CD14-positive monocyte (primary cell): ENCODE measurements at regions not wholly inside any gene's neighbourhood (a gene's known extent, or its start where the extent isn't known, plus 50 kb on each side); places are given as distances from the start of the nearest gene placed in this dataset.

Source experiments
- DNase-seq, 3 donors: peaks; one replicate each; pipeline ENCODE4 v3.0.0-alpha.2; 2011 to 2022
- H2AFZ ChIP-seq: 2 replicates; pipeline ENCODE4 v1.6.0; 2012; ENCODE audit warnings: mild to moderate bottlenecking, low read depth, low read length, inconsistent platforms; ENCODE audit not compliant: insufficient read depth, poor library complexity, severe bottlenecking
- H3K27ac ChIP-seq, 2 donors: 1 replicate in 1 of 2; 2 replicates in 1 of 2; pipeline ENCODE4 v1.5.1; 2012 to 2013; ENCODE audit warnings: low read length in 2 of 2, control low read depth in 1 of 2, inconsistent platforms in 1 of 2, low read depth in 1 of 2, mild to moderate bottlenecking in 1 of 2
- H3K27me3 ChIP-seq, 2 donors: one replicate each; pipeline versions ENCODE4 v1.6.0 to v1.6.1; 2011 to 2013; ENCODE audit warnings: low read length in 2 of 2; ENCODE audit not compliant: control insufficient read depth in 2 of 2, insufficient read depth in 2 of 2
- H3K36me3 ChIP-seq, 2 donors: replicated peaks in 1 of 2; 1 replicate in 1 of 2; 2 replicates in 1 of 2; pipeline versions ENCODE4 v1.5.1 to v1.6.1; 2012 to 2013; ENCODE audit warnings: low read length in 2 of 2, control low read depth in 1 of 2, inconsistent platforms in 1 of 2, mild to moderate bottlenecking in 1 of 2; ENCODE audit not compliant: insufficient read depth in 2 of 2, control insufficient read depth in 1 of 2
- H3K4me1 ChIP-seq, 2 donors: 1 replicate in 1 of 2; 2 replicates in 1 of 2; pipeline versions ENCODE4 v1.5.1 to v1.6.1; 2012 to 2013; ENCODE audit warnings: low read length in 2 of 2, control low read depth in 1 of 2, inconsistent platforms in 1 of 2, mild to moderate bottlenecking in 1 of 2, moderate library complexity in 1 of 2; ENCODE audit not compliant: insufficient read depth in 2 of 2, control insufficient read depth in 1 of 2
- H3K4me2 ChIP-seq: replicated peaks from 2 replicates; pipeline ENCODE3; 2012; ENCODE audit warnings: low read length, moderate library complexity, mild to moderate bottlenecking; ENCODE audit not compliant: poor library complexity, severe bottlenecking; ENCODE audit errors: extremely low read depth
- H3K4me3 ChIP-seq, 3 experiments: fragments of 200-600 bp in 1 of 3; sonication (generic) in 1 of 3; replicated peaks in 1 of 3; 1 replicate in 2 of 3; 2 replicates in 1 of 3; pipeline ENCODE4 v1.5.1; 2011 to 2013; ENCODE audit warnings: low read length in 3 of 3, mild to moderate bottlenecking in 3 of 3, control low read depth in 2 of 3, low read depth in 2 of 3, inconsistent platforms in 1 of 3, moderate library complexity in 1 of 3
- H3K79me2 ChIP-seq: 2 replicates; pipeline ENCODE4 v1.6.0; 2012; ENCODE audit warnings: mild to moderate bottlenecking, control low read depth, inconsistent platforms, low read length, moderate library complexity; ENCODE audit not compliant: insufficient read depth
- H3K9ac ChIP-seq: 2 replicates; pipeline ENCODE4 v1.6.0; 2017; ENCODE audit warnings: low read length, mild to moderate bottlenecking; ENCODE audit not compliant: insufficient read depth, poor library complexity, severe bottlenecking
- H3K9me3 ChIP-seq, 2 donors: replicated peaks in 1 of 2; 1 replicate in 1 of 2; 2 replicates in 1 of 2; pipeline versions ENCODE4 v1.5.1 to v1.6.1; 2012 to 2013; ENCODE audit warnings: low read length in 2 of 2, control low read depth in 1 of 2; ENCODE audit not compliant: control insufficient read depth in 1 of 2, insufficient read depth in 1 of 2
- H4K20me1 ChIP-seq: 2 replicates; pipeline ENCODE4 v1.6.0; 2012; ENCODE audit warnings: mild to moderate bottlenecking, low read length, control low read depth, moderate library complexity; ENCODE audit not compliant: insufficient read depth
- H3K27ac Mint-ChIP-seq, 7 donors: one replicate each; pipeline ENCODE4 v1.8.0; 2020; ENCODE audit warnings: mild to moderate bottlenecking in 7 of 7, mixed read lengths in 7 of 7, moderate library complexity in 6 of 7, inconsistent platforms in 2 of 7
- H3K27me3 Mint-ChIP-seq, 3 donors: one replicate each; pipeline ENCODE4 v1.8.0; 2021 to 2022; ENCODE audit warnings: low read depth in 3 of 3, mild to moderate bottlenecking in 3 of 3, mixed read lengths in 3 of 3, moderate library complexity in 3 of 3, inconsistent platforms in 1 of 3
- H3K36me3 Mint-ChIP-seq, 2 donors: one replicate each; pipeline ENCODE4 v1.8.0; 2020; ENCODE audit warnings: mixed read lengths in 2 of 2, inconsistent platforms in 1 of 2, mild to moderate bottlenecking in 1 of 2
- H3K4me1 Mint-ChIP-seq: one replicate; pipeline ENCODE4 v1.8.0; 2020; ENCODE audit warnings: mild to moderate bottlenecking, mixed read lengths
- H3K4me3 Mint-ChIP-seq, 2 donors: one replicate each; pipeline ENCODE4 v1.8.0; 2020; ENCODE audit warnings: mild to moderate bottlenecking in 2 of 2, mixed read lengths in 2 of 2, moderate library complexity in 1 of 2
- H3K9me3 Mint-ChIP-seq, 7 donors: one replicate each; pipeline ENCODE4 v1.8.0; 2020 to 2022; ENCODE audit warnings: mixed read lengths in 7 of 7, mild to moderate bottlenecking in 6 of 7, moderate library complexity in 6 of 7, inconsistent platforms in 2 of 7
- WGBS: methylation state at CpG from one replicate; pipeline ENCODE4 v1.1.5; 2013; ENCODE audit warnings: missing lambda C conversion rate; ENCODE audit not compliant: insufficient coverage; 5-methylcytosine and 5-hydroxymethylcytosine counted together
- intact Hi-C, 2 donors: fragments of 100-400 bp; cut with micrococcal nuclease; formaldehyde crosslinking; loops; one replicate each; pipeline versions ENCODE4 v1.15.0 to v1.15.1; 2023
- TF ChIP-seq, protein P1 (sequence below): fragments of 200-600 bp; IDR thresholded peaks from one replicate; pipeline ENCODE4 v1.8.0; 2022; ENCODE audit warnings: antibody characterized with exemption, mild to moderate bottlenecking

- Histone ChIP-seq H3K4me3 (no peak overlapping the region), H3K4me1 (no peaks in the 10 kb centered on the region), H3K9ac (no peak overlapping the region), H3K4me2 (no peak overlapping the region), H4K20me1 (no peaks in the 10 kb centered on the region), H3K9me3 (no peaks in the 10 kb centered on the region), H2AFZ (no peak overlapping the region), H3K27me3 (no peaks in the 10 kb centered on the region), H3K36me3 (no peaks in the 10 kb centered on the region), H3K79me2 (no peaks in the 10 kb centered on the region), H3K27ac (no peak overlapping the region)
- 92% methylated on average over 2 of the region's 7 CpGs for WGBS
- intact Hi-C loops, result no loop called here
- no peak overlapping the region for H3K4me3 Mint-ChIP-seq
- H3K27ac Mint-ChIP-seq, result no peak overlapping the region
- TF ChIP-seq, protein P1, sequence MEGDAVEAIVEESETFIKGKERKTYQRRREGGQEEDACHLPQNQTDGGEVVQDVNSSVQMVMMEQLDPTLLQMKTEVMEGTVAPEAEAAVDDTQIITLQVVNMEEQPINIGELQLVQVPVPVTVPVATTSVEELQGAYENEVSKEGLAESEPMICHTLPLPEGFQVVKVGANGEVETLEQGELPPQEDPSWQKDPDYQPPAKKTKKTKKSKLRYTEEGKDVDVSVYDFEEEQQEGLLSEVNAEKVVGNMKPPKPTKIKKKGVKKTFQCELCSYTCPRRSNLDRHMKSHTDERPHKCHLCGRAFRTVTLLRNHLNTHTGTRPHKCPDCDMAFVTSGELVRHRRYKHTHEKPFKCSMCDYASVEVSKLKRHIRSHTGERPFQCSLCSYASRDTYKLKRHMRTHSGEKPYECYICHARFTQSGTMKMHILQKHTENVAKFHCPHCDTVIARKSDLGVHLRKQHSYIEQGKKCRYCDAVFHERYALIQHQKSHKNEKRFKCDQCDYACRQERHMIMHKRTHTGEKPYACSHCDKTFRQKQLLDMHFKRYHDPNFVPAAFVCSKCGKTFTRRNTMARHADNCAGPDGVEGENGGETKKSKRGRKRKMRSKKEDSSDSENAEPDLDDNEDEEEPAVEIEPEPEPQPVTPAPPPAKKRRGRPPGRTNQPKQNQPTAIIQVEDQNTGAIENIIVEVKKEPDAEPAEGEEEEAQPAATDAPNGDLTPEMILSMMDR, result no peak
- peaks cover 0 to 5% (median 0%) of the 10 kb centered on the region in 7 donors for H3K9me3 Mint-ChIP-seq
- H3K4me1 Mint-ChIP-seq, result peaks cover 4% of the 10 kb centered on the region
- DNase-seq, result no peak
- peaks cover 0 to 7% (median 3%) of the 10 kb centered on the region in 3 donors for H3K27me3 Mint-ChIP-seq
- H3K36me3 Mint-ChIP-seq, result no peaks in the 10 kb centered on the region
Measured at GRCh38 chr5:61970218-61970617, 335.8 kb upstream of the KIF2A start.

DNA sequence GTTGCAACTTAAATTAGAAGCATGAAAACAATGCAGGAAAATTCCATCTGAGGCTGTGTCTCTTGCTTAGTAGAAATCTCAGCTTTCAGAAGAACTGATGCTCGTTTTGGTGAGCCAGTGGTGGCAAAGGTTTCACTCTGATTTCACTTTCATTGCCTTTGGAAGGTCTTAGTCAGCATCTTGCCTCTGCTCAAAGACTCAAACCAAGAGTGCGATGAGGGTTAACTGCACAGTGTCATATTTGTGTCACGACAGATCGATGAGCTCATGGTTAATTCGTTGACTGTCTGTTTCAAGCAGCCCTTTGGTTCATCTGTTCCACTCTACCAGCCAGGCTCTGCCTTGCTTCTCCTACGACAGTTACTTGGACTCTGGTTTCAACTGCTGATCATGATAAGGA lies 331.3 kb upstream of the KIF2A start:
- no peak overlapping the region for H3K27ac ChIP-seq
- no peaks in the 10 kb centered on the region for H3K9me3 ChIP-seq
- H3K4me2 ChIP-seq, result no peak overlapping the region
- no peak for DNase-seq
- H3K4me1 Mint-ChIP-seq, result no peaks in the 10 kb centered on the region
- no peak overlapping the region for H3K4me3 Mint-ChIP-seq
- no peaks in the 10 kb centered on the region for H3K79me2 ChIP-seq
- H3K27ac Mint-ChIP-seq, result no peak overlapping the region
- intact Hi-C loops, result no loop called here
- H3K27me3 ChIP-seq, result no peaks in the 10 kb centered on the region
- TF ChIP-seq, protein P1, result no peak
- peaks cover 0 to 4% (median 0%) of the 10 kb centered on the region in 3 donors for H3K27me3 Mint-ChIP-seq
- H2AFZ ChIP-seq, result no peak overlapping the region
- no peaks in the 10 kb centered on the region for H3K36me3 Mint-ChIP-seq
- H3K4me1 ChIP-seq, result no peaks in the 10 kb centered on the region
- 95% methylated on average over 5 of the region's 6 CpGs for WGBS
- H4K20me1 ChIP-seq, result no peaks in the 10 kb centered on the region
- no peak overlapping the region for H3K9ac ChIP-seq
- peaks cover 0 to 4% (median 0%) of the 10 kb centered on the region in 7 donors for H3K9me3 Mint-ChIP-seq
- no peaks in the 10 kb centered on the region for H3K36me3 ChIP-seq
- no peak overlapping the region for H3K4me3 ChIP-seq
